Colonic mucosa (tissue), 4 donors: ENCODE measurements at regions not wholly inside any gene's neighbourhood (a gene's known extent, or its start where the extent isn't known, plus 50 kb on each side); places are given as distances from the start of the nearest gene placed in this dataset.

Source experiments
- DNase-seq: peaks from one replicate; pipeline ENCODE4 v3.0.0-alpha.2; 2020
- H3K27ac ChIP-seq: fragments of 200-600 bp; one replicate; pipeline ENCODE4 v1.8.0; 2021
- H3K27me3 ChIP-seq: fragments of 200-600 bp; one replicate; pipeline ENCODE4 v1.8.0; 2021
- H3K36me3 ChIP-seq: fragments of 200-600 bp; one replicate; pipeline ENCODE4 v1.8.0; 2021
- H3K4me1 ChIP-seq: fragments of 200-600 bp; one replicate; pipeline ENCODE4 v1.8.0; 2021; ENCODE audit warnings: mild to moderate bottlenecking
- H3K4me3 ChIP-seq: fragments of 200-600 bp; one replicate; pipeline ENCODE4 v1.8.0; 2021
- H3K9ac ChIP-seq, 2 donors: one replicate each; pipeline ENCODE4 v1.7.0; 2013; ENCODE audit warnings: control low read depth in 2 of 2, low read depth in 2 of 2, low read length in 2 of 2
- H3K9me3 ChIP-seq: fragments of 200-600 bp; one replicate; pipeline ENCODE4 v1.8.0; 2021
- intact Hi-C: fragments of 100-400 bp; cut with DNase I; formaldehyde crosslinking; loops from one replicate; pipeline ENCODE4 v1.14.1; 2022
- TF ChIP-seq, protein P1 (sequence below): fragments of 200-600 bp; IDR thresholded peaks from one replicate; pipeline ENCODE4 v1.8.0; 2022; ENCODE audit warnings: antibody characterized with exemption, mild to moderate bottlenecking
- donor health status: healthy.
- donor health status: DM: no; HTN: no; CAD: no.
- donor health status: DM: no; HTN: no; CAD: no.

DNA sequence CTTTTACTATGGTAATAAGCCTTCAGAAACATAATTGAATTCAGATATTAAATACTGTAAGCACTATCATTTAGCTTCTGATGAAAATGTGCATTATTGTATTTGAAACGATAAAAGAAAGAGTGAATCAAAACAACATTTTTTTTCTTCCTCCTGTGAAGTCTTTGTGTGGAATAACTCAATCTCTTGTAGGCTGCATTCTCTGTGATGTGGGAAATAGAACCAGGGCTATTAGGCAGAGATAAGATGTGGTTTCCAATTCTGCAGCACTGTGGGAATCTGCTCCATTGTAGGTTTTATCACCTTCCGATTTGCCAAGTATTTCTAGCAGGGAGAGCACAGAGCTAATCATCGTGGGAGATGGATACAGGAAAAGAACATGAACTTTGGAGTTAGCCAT is 624.5 kb downstream of the RBFOX1 start:
- no peak for DNase-seq
- H3K4me3 ChIP-seq, result no peak overlapping the region
- no peaks in the 10 kb centered on the region for H3K4me1 ChIP-seq
- TF ChIP-seq, protein P1, sequence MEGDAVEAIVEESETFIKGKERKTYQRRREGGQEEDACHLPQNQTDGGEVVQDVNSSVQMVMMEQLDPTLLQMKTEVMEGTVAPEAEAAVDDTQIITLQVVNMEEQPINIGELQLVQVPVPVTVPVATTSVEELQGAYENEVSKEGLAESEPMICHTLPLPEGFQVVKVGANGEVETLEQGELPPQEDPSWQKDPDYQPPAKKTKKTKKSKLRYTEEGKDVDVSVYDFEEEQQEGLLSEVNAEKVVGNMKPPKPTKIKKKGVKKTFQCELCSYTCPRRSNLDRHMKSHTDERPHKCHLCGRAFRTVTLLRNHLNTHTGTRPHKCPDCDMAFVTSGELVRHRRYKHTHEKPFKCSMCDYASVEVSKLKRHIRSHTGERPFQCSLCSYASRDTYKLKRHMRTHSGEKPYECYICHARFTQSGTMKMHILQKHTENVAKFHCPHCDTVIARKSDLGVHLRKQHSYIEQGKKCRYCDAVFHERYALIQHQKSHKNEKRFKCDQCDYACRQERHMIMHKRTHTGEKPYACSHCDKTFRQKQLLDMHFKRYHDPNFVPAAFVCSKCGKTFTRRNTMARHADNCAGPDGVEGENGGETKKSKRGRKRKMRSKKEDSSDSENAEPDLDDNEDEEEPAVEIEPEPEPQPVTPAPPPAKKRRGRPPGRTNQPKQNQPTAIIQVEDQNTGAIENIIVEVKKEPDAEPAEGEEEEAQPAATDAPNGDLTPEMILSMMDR, result no peak
- no peaks in the 10 kb centered on the region for H3K9me3 ChIP-seq
- no peak overlapping the region for H3K27ac ChIP-seq
- no peak overlapping the region for H3K9ac ChIP-seq
- H3K36me3 ChIP-seq, result no peaks in the 10 kb centered on the region
- no peaks in the 10 kb centered on the region for H3K27me3 ChIP-seq
- intact Hi-C loops, result no loop called here

GRCh38 chr16:7953360-7953759 is 620.7 kb downstream of the RBFOX1 start:
- no peak overlapping the region for H3K4me3 ChIP-seq

DNA sequence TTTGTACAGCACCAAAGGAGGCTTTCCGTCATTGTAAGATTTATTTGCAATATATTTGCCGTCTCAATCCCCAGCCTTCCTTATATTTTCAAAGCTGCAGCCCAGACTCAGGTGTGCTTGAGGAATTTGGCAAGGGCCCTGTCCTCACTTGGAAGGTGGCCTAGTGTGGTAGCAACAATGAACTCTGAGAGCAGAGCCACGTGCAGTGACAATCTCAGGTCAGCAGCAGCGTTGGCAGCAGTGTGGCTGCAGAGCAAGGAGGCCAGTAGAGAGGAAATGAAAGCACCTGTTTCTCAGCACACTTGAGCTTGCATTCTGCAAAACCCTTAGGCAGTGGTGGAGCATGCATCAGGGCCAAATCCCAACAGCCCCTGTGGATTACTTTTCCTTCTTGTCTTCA is 613.5 kb downstream of the RBFOX1 start:
- H3K4me3 ChIP-seq, result no peak overlapping the region
- no peaks in the 10 kb centered on the region for H3K9me3 ChIP-seq
- no peaks in the 10 kb centered on the region for H3K36me3 ChIP-seq
- TF ChIP-seq, protein P1, result no peak
- DNase-seq, result no peak
- intact Hi-C loops, result no loop called here
- no peaks in the 10 kb centered on the region for H3K4me1 ChIP-seq
- no peak overlapping the region for H3K27ac ChIP-seq
- no peaks in the 10 kb centered on the region for H3K27me3 ChIP-seq
- no peak overlapping the region for H3K9ac ChIP-seq

More at GRCh38 chr16:7953360-7953759, 620.7 kb downstream of the RBFOX1 start:
- no peak for DNase-seq
- H3K4me1 ChIP-seq, result no peaks in the 10 kb centered on the region
- no peak overlapping the region for H3K9ac ChIP-seq
- TF ChIP-seq, protein P1, result no peak
- H3K27me3 ChIP-seq, result no peaks in the 10 kb centered on the region
- no peak overlapping the region for H3K27ac ChIP-seq
- H3K36me3 ChIP-seq, result no peaks in the 10 kb centered on the region
- intact Hi-C loops, result no loop called here
- no peaks in the 10 kb centered on the region for H3K9me3 ChIP-seq

- H3K36me3 ChIP-seq, result no peaks in the 10 kb centered on the region
- H3K4me1 ChIP-seq, result no peaks in the 10 kb centered on the region
- no peaks in the 10 kb centered on the region for H3K9me3 ChIP-seq
- H3K9ac ChIP-seq, result no peak overlapping the region
- H3K27ac ChIP-seq, result no peak overlapping the region
- TF ChIP-seq, protein P1, result no peak
- H3K27me3 ChIP-seq, result no peaks in the 10 kb centered on the region
- DNase-seq, result no peak
- intact Hi-C loops, result no loop called here
- no peak overlapping the region for H3K4me3 ChIP-seq
Measured at GRCh38 chr16:7938175-7938574, 605.5 kb downstream of the RBFOX1 start.

- Histone ChIP-seq H3K4me3 (no peak overlapping the region), H3K27me3 (no peaks in the 10 kb centered on the region), H3K27ac (no peak overlapping the region), H3K9me3 (no peaks in the 10 kb centered on the region), H3K4me1 (no peaks in the 10 kb centered on the region), H3K9ac (no peak overlapping the region), H3K36me3 (no peaks in the 10 kb centered on the region)
- DNase-seq, result no peak
- TF ChIP-seq, protein P1, result no peak
- intact Hi-C loops, result no loop called here
Measured at GRCh38 chr16:7921345-7921744, 588.7 kb downstream of the RBFOX1 start.

DNA sequence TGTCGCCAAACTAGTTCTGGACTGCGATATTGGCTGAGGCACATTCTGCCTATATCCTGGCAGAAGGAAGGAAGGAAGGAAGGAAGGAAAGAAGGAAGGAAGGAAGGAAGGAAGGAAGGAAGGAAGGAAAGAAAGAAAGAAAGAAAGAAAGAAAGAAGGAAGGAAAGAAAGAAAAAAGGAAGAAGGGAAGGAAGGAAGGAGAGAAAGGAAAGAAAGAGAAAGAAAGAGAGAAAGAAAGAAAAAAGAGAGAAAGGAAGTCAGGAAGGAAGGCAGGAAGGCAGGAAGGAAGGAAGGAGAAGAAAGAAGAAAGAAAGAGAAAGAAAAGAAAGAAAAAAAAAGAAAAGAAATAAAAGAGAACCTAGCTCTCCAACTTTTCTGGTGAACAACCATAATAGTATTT is 587.1 kb downstream of the RBFOX1 start:
- Histone ChIP-seq H3K36me3 (no peaks in the 10 kb centered on the region), H3K27me3 (no peaks in the 10 kb centered on the region), H3K9ac (no peak overlapping the region), H3K9me3 (no peaks in the 10 kb centered on the region), H3K27ac (no peak overlapping the region), H3K4me3 (no peak overlapping the region), H3K4me1 (no peaks in the 10 kb centered on the region)
- intact Hi-C loops, result no loop called here
- DNase-seq, result no peak
- TF ChIP-seq, protein P1, result no peak
